AG09319 (cell line): ENCODE measurements at regions not wholly inside any gene's neighbourhood (a gene's known extent, or its start where the extent isn't known, plus 50 kb on each side); places are given as distances from the start of the nearest gene placed in this dataset.

Experiments
- DNase-seq: peaks from one replicate; pipeline ENCODE4 v3.0.0-alpha.2; 2010; ENCODE audit warnings: low read depth; ENCODE audit errors: extremely low read depth
- CTCF ChIP-seq: IDR thresholded peaks from 2 replicates; pipeline ENCODE4 v1.5.1; 2011; ENCODE audit warnings: low read depth, mild to moderate bottlenecking, inconsistent platforms, low read length, moderate library complexity

GRCh38 chr10:64396105-64396708 is 875.0 kb downstream of the REEP3 start:
- no peak for DNase-seq
- TF ChIP-seq CTCF: no peak

- no peak for TF ChIP-seq CTCF
- no peak for DNase-seq
Measured at GRCh38 chr10:64397125-64397524, 875.9 kb downstream of the REEP3 start.

- no peak for TF ChIP-seq CTCF
- no peak for DNase-seq
Measured at GRCh38 chr10:64408391-64409183, 887.4 kb downstream of the REEP3 start.

DNA sequence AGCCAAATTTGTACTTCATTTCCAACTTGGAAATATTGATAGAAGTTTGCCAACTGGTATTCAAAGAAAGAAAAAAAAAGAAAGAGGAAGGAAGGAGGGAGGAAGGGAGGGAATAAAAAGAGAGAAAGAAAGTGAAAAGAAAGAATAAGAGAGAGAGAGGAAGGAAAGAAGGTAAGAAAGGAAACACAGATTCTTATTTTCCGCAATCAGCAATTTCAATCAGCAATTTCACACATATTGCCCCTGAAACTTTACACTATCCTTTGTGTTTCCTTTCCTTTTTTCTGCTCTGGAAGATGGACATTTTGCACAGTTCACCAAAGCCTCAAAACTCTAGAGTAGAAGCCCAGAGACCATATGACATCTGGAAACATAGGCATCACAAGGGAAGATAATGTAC is 888.1 kb downstream of the REEP3 start:
- DNase-seq: no peak
- no peak for TF ChIP-seq CTCF

DNA sequence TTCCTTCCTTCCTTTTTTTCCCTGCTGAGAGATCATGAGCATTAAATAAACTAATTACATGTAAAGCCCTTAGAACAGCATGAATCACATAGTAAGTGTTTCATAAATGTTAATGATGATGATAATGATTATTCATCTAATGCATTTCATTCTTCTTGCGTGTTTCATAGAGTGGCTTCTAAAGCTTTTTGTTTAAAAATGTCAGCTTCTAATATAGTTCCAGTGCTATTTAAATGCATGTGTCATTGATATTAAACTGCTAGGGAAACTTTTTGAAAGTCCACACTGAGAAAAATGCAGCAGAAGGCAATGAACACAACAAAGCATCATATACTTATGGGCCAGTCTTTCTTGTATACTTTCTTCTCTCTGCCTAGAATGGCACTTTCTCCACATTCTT is 894.8 kb downstream of the REEP3 start:
- no peak for TF ChIP-seq CTCF
- no peak for DNase-seq

DNA sequence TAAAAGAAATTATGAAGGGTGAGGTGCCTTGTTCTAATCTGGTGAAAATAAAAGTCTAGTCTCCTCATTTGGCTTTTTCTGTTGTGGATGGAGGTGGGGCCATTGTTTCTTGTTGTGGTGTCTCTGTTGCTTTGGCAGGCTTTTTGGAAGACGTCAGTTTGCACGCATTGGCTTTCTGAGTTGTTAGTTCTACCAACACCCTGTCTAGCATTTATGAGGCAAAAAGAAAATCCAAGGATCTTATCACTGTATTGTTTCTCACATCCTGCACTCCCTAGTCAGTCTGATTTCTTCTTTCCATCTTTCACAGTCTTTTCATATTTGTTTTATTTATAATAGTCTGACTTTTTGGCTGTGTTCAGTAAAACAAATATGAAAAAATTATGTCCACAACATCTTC is 898.3 kb downstream of the REEP3 start:
- no peak for TF ChIP-seq CTCF
- no peak for DNase-seq

DNA sequence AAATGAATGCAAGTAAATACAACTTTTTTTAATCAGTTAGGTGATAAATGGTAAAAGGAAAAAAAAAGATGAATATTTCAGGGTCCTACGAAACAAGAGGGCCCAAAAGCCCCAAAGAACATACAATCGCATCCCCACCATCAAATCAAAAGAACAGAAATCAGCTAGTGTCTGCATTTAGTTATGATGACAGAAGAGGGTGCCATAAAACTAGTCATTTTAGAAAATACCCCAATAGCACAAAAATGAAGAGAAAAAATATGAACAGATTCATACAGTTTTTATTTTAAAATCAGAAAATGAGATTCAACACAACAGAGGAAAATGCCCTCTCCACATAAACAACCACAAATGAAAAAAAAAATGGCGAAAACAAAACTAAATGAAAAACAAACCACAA is 905.5 kb downstream of the REEP3 start:
- no peak for DNase-seq

More for the DNA sequence above, 905.5 kb downstream of the REEP3 start:
- TF ChIP-seq CTCF: no peak
